H1 (cell line): ENCODE measurements at regions not wholly inside any gene's neighbourhood (a gene's known extent, or its start where the extent isn't known, plus 50 kb on each side); places are given as distances from the start of the nearest gene placed in this dataset.

Source experiments
- CTCF ChIA-PET: fragments of 300-600 bp; sonication (Branson Sonifier 250); formaldehyde crosslinking; loops from one replicate; lab custom pipeline; 2021; ENCODE audit not compliant: partially characterized antibody; lab: Charles Lee
- POLR2A ChIA-PET: fragments of 300-600 bp; sonication (Branson Sonifier 250); formaldehyde crosslinking; loops from one replicate; lab custom pipeline; 2021; ENCODE audit warnings: inconsistent platforms; ENCODE audit not compliant: partially characterized antibody; lab: Charles Lee
- DNase-seq, 2 experiments: peaks; one replicate each; pipeline versions ENCODE4 v3.0.0 to v3.0.0-alpha.2; 2010 to 2022; ENCODE audit warnings: low spot score in 2 of 2, low read depth in 1 of 2, mixed read lengths in 1 of 2
- FAIRE-seq: peaks from 2 replicates; lab custom pipeline; 2011; peaks lifted over from hg19 to GRCh38; lab: Jason Lieb, UNC
- H2AFZ ChIP-seq: 2 replicates; pipeline ENCODE4 v1.8.1; 2012; ENCODE audit warnings: low read length, inconsistent platforms
- H2AK5ac ChIP-seq: 2 replicates; pipeline ENCODE4 v1.6.1; 2013; ENCODE audit warnings: low read depth, low read length
- H2BK120ac ChIP-seq: replicated peaks from 2 replicates; pipeline ENCODE3; 2013; ENCODE audit warnings: low read depth, low read length, inconsistent platforms
- H2BK12ac ChIP-seq: 2 replicates; pipeline ENCODE4 v1.6.1; 2013; ENCODE audit warnings: low read depth, low read length
- H2BK15ac ChIP-seq: 2 replicates; pipeline ENCODE4 v1.6.1; 2013; ENCODE audit warnings: low read length
- H2BK20ac ChIP-seq: 2 replicates; pipeline ENCODE4 v1.6.1; 2013; ENCODE audit warnings: low read length
- H2BK5ac ChIP-seq: 2 replicates; pipeline ENCODE4 v1.6.1; 2013; ENCODE audit warnings: low read depth, low read length
- H3K14ac ChIP-seq: 2 replicates; pipeline ENCODE4 v1.6.1; 2013; ENCODE audit warnings: inconsistent platforms; ENCODE audit not compliant: insufficient read length
- H3K18ac ChIP-seq: 2 replicates; pipeline ENCODE4 v1.6.1; 2013; ENCODE audit warnings: low read length; ENCODE audit errors: extremely low read depth
- H3K23ac ChIP-seq: 2 replicates; pipeline ENCODE4 v1.6.1; 2013; ENCODE audit warnings: inconsistent platforms; ENCODE audit not compliant: insufficient read length
- H3K23me2 ChIP-seq: 2 replicates; pipeline ENCODE4 v1.6.1; 2013; ENCODE audit warnings: low read depth, low read length
- H3K27ac ChIP-seq: 2 replicates; pipeline ENCODE4 v1.6.1; 2011; ENCODE audit warnings: low read depth, low read length, inconsistent platforms
- H3K27me3 ChIP-seq, 4 experiments: replicated peaks in 1 of 4; 1 replicate in 1 of 4; 2 replicates in 3 of 4; pipeline versions ENCODE4 v1.6.1 to v1.8.1; 2011 to 2013; ENCODE audit warnings: low read length in 3 of 4, mild to moderate bottlenecking in 3 of 4, inconsistent platforms in 2 of 4, mixed read lengths in 2 of 4, moderate library complexity in 1 of 4; ENCODE audit not compliant: control insufficient read depth in 3 of 4, insufficient read depth in 3 of 4; ENCODE audit errors: extremely low read depth in 1 of 4
- H3K36me3 ChIP-seq, 4 experiments: 2 replicates each; pipeline versions ENCODE4 v1.6.1 to v1.8.1; 2011 to 2013; ENCODE audit warnings: mild to moderate bottlenecking in 4 of 4, low read length in 3 of 4, moderate library complexity in 2 of 4, control low read depth in 1 of 4, inconsistent platforms in 1 of 4; ENCODE audit not compliant: insufficient read depth in 4 of 4, control insufficient read depth in 2 of 4
- H3K4ac ChIP-seq: replicated peaks from 2 replicates; pipeline ENCODE3; 2013; ENCODE audit warnings: low read length, low read depth, mixed read lengths, inconsistent platforms; ENCODE audit not compliant: insufficient read length
- H3K4me1 ChIP-seq, 4 experiments: replicated peaks in 1 of 4; 1 replicate in 1 of 4; 2 replicates in 3 of 4; pipeline versions ENCODE4 v1.6.1 to v1.8.1; 2011 to 2013; ENCODE audit warnings: low read length in 3 of 4, inconsistent platforms in 2 of 4, mixed read lengths in 1 of 4; ENCODE audit not compliant: insufficient read depth in 4 of 4, control insufficient read depth in 3 of 4
- H3K4me2 ChIP-seq, 2 experiments: 2 replicates each; pipeline versions ENCODE4 v1.6.1 to v1.8.1; 2011 to 2013; ENCODE audit warnings: low read depth in 2 of 2, low read length in 2 of 2, control low read depth in 1 of 2, inconsistent platforms in 1 of 2, mild to moderate bottlenecking in 1 of 2; ENCODE audit not compliant: insufficient read depth in 1 of 2
- H3K4me3 ChIP-seq, 4 experiments: fragments of 200-600, 300-600 bp in 1 of 4; sonication (generic), shearing (Covaris generic), sonication (Bioruptor Twin) in 1 of 4; 2 replicates each; pipeline versions ENCODE4 v1.5.1 to v1.8.1; 2011 to 2016; ENCODE audit warnings: low read length in 4 of 4, low read depth in 3 of 4, control low read depth in 2 of 4, inconsistent platforms in 2 of 4, mild to moderate bottlenecking in 2 of 4, mixed read lengths in 1 of 4, moderate library complexity in 1 of 4; ENCODE audit not compliant: insufficient read depth in 2 of 4; ENCODE audit errors: extremely low read depth in 1 of 4
- H3K56ac ChIP-seq: replicated peaks from 2 replicates; pipeline ENCODE3; 2013; ENCODE audit warnings: low read depth, mild to moderate bottlenecking, mixed read lengths, low read length, inconsistent platforms; ENCODE audit not compliant: insufficient read length
- H3K79me1 ChIP-seq: 2 replicates; pipeline ENCODE4 v1.6.1; 2013; ENCODE audit warnings: low read depth, low read length, control low read depth
- H3K79me2 ChIP-seq, 2 experiments: 2 replicates each; pipeline versions ENCODE4 v1.6.1 to v1.8.1; 2012 to 2013; ENCODE audit warnings: low read length in 2 of 2, mild to moderate bottlenecking in 2 of 2, inconsistent platforms in 1 of 2; ENCODE audit not compliant: insufficient read depth in 2 of 2, control insufficient read depth in 1 of 2
- H3K9ac ChIP-seq, 4 experiments: replicated peaks in 1 of 4; 1 replicate in 1 of 4; 2 replicates in 3 of 4; pipeline versions ENCODE4 v1.6.1 to v1.8.1; 2011 to 2013; ENCODE audit warnings: low read depth in 3 of 4, low read length in 3 of 4, control low read depth in 2 of 4, mild to moderate bottlenecking in 2 of 4, moderate library complexity in 2 of 4, inconsistent platforms in 1 of 4; ENCODE audit errors: extremely low read depth in 1 of 4
- H3K9me3 ChIP-seq, 2 experiments: 2 replicates each; pipeline versions ENCODE4 v1.6.1 to v1.8.1; 2012 to 2013; ENCODE audit warnings: mild to moderate bottlenecking in 2 of 2, moderate library complexity in 2 of 2, control low read depth in 1 of 2, inconsistent platforms in 1 of 2, low read depth in 1 of 2, low read length in 1 of 2, mixed read lengths in 1 of 2; ENCODE audit not compliant: insufficient read depth in 2 of 2
- H4K20me1 ChIP-seq, 2 experiments: replicated peaks in 1 of 2; 2 replicates each; pipeline versions ENCODE3 to v1.8.1; 2011 to 2013; ENCODE audit warnings: inconsistent platforms in 2 of 2, low read length in 2 of 2, mild to moderate bottlenecking in 1 of 2; ENCODE audit not compliant: insufficient read depth in 2 of 2, control insufficient read depth in 1 of 2
- H4K5ac ChIP-seq: 2 replicates; pipeline ENCODE4 v1.6.1; 2013; ENCODE audit warnings: low read length, low read depth, mixed read lengths, inconsistent platforms; ENCODE audit not compliant: insufficient read length
- H4K8ac ChIP-seq: 2 replicates; pipeline ENCODE4 v1.8.0; 2013; ENCODE audit warnings: mild to moderate bottlenecking, moderate library complexity, low read length, inconsistent platforms; ENCODE audit not compliant: insufficient read depth; ENCODE audit errors: extremely low read depth
- H4K91ac ChIP-seq: replicated peaks from 2 replicates; pipeline ENCODE3; 2013; ENCODE audit warnings: low read length, mixed read lengths, inconsistent platforms; ENCODE audit not compliant: insufficient read length
- BACH1 ChIP-seq: IDR thresholded peaks from 2 replicates; pipeline ENCODE4 v1.6.1; 2012; ENCODE audit warnings: low read length, improper control_type of control experiment
- BCL11A ChIP-seq, 2 experiments: IDR thresholded peaks; one replicate each; pipeline ENCODE4 v1.6.1; 2011; ENCODE audit warnings: low read depth in 2 of 2, low read length in 2 of 2, mild to moderate bottlenecking in 2 of 2
- CREB1 ChIP-seq: IDR thresholded peaks from 2 replicates; pipeline ENCODE4 v1.6.1; 2012; ENCODE audit warnings: inconsistent platforms
- CTBP2 ChIP-seq: IDR thresholded peaks from 2 replicates; pipeline ENCODE4 v1.7.0; 2011; ENCODE audit warnings: borderline replicate concordance, mild to moderate bottlenecking, moderate library complexity, mixed read lengths, low read length; ENCODE audit not compliant: insufficient read depth, insufficient read length
- EZH2 ChIP-seq: fragments of 200-600 bp; sonication (generic); IDR thresholded peaks from 2 replicates; pipeline ENCODE4 v1.7.1; 2012; ENCODE audit warnings: low read depth, mild to moderate bottlenecking, moderate library complexity, low read length, inconsistent platforms; ENCODE audit not compliant: severe bottlenecking
- RBBP5 ChIP-seq: IDR thresholded peaks from 2 replicates; pipeline ENCODE4 v1.7.1; 2012; ENCODE audit warnings: low read depth, mild to moderate bottlenecking, inconsistent platforms, low read length, moderate library complexity, borderline replicate concordance
- WGBS, 2 experiments: shearing (Covaris generic) in 1 of 2; methylation state at CpG; one replicate each; pipeline versions ENCODE4 v1.1.6 to v1.1.7; 2013 to 2015; ENCODE audit warnings: low lambda C conversion rate in 2 of 2, mixed read lengths in 2 of 2, inconsistent platforms in 1 of 2, low coverage in 1 of 2, missing lambda C conversion rate in 1 of 2; ENCODE audit not compliant: insufficient replicate concordance in 2 of 2, insufficient coverage in 1 of 2, insufficient read length in 1 of 2; ENCODE audit errors: extremely low coverage in 1 of 2, missing lambda C conversion rate in 1 of 2; 5-methylcytosine and 5-hydroxymethylcytosine counted together

GRCh38 chr9:19511694-19512093 is 102.9 kb downstream of the ACER2 start:
- Histone ChIP-seq H3K4me3 (no peak overlapping the region), H2BK120ac (no peak overlapping the region), H3K18ac (no peak overlapping the region), H3K36me3 (no peaks in the 10 kb centered on the region), H4K8ac (no peak overlapping the region), H3K4ac (no peak overlapping the region), H2BK12ac (no peak overlapping the region), H4K5ac (no peak overlapping the region), H3K79me1 (no peaks in the 10 kb centered on the region), H2BK15ac (no peak overlapping the region), H3K9ac (no peak overlapping the region), H3K79me2 (no peaks in the 10 kb centered on the region), H3K56ac (no peak overlapping the region), H2AK5ac (no peak overlapping the region), H2AFZ (no peak overlapping the region), H3K4me1 (no peaks in the 10 kb centered on the region; a peak in 1 of 7 replicates), H2BK20ac (no peak overlapping the region), H3K23ac (no peak overlapping the region), H3K9me3 (no peaks in the 10 kb centered on the region), H3K27me3 (peaks cover 0 to 1% (median 0%) of the 10 kb centered on the region in 4 experiments; a peak in 1 of 7 replicates), H3K27ac (no peak overlapping the region), H3K23me2 (no peaks in the 10 kb centered on the region), H2BK5ac (no peak overlapping the region), H3K4me2 (no peak overlapping the region), H3K14ac (no peak overlapping the region), H4K91ac (no peak overlapping the region), H4K20me1 (no peaks in the 10 kb centered on the region)
- ChIA-PET POLR2A (no interaction called here), CTCF (interaction anchor here (0.5 to 1.5 kb wide), 9 partner anchors 14 to 720 kb away, joined by 3 to 8 read pairs (median 3); no protein-coding TSS in a partner anchor)
- FAIRE-seq (no peak), DNase-seq (no peak)
- WGBS, 2 experiments = 86% methylated on average over 3 of the region's 3 CpGs; no CpG with 5 or more reads in 1 of the 2 experiments
- TF ChIP-seq BCL11A (IDR thresholded peaks at IDR 0.05; ENCODE audit: low read depth in 2 of 2, low read length in 2 of 2) (no peak), CREB1 (no peak), EZH2 (no peak), CTBP2 (no peak), BACH1 (no peak), RBBP5 (no peak)
